ENCODE measurements at regions not wholly inside any gene's neighbourhood (a gene's known extent, or its start where the extent isn't known, plus 50 kb on each side); places are given as distances from the start of the nearest gene placed in this dataset.
"Not testable (repeated sequence)": the region's sequence is repeated elsewhere in the genome, so short reads cannot be mapped to it uniquely, and the experiment has no call there.

- H3K79me2 ChIP-seq (ENCODE audit: control insufficient read depth, insufficient read depth, low read length); H3K27ac ChIP-seq (ENCODE audit: low read length in 2 of 2); H3K36me3 ChIP-seq (replicated peaks in 1 of 2; ENCODE audit: control extremely low read depth in 1 of 2, control insufficient read depth in 1 of 2, extremely low read depth in 1 of 2, insufficient read depth in 2 of 2, low read length in 1 of 2); H3K27ac Mint-ChIP-seq; H3K4me1 Mint-ChIP-seq; DNase-seq; H2AFZ ChIP-seq (ENCODE audit: insufficient read depth, low read depth, low read length, poor library complexity, severe bottlenecking); H3K4me2 ChIP-seq (replicated peaks; ENCODE audit: low read depth, low read length, poor library complexity, severe bottlenecking); H3K9ac ChIP-seq (ENCODE audit: low read length); H3K9me3 Mint-ChIP-seq (ENCODE audit: insufficient read depth); H3K27me3 Mint-ChIP-seq; POLR2A ChIA-PET; H3K4me3 ChIP-seq (ENCODE audit: control extremely low read depth in 1 of 5, extremely low read depth in 1 of 5, insufficient read depth in 1 of 5, low read depth in 2 of 5, low read length in 4 of 5); H3K27me3 ChIP-seq (replicated peaks in 1 of 4; ENCODE audit: control extremely low read depth in 1 of 4, control insufficient read depth in 3 of 4, insufficient read depth in 4 of 4, low read length in 3 of 4); H3K9me3 ChIP-seq (ENCODE audit: control extremely low read depth in 1 of 3, control insufficient read depth in 2 of 3, insufficient read depth in 1 of 3, low read length in 2 of 3); H3K4me1 ChIP-seq (ENCODE audit: control insufficient read depth in 2 of 2, insufficient read depth in 2 of 2, low read length in 2 of 2); H3K4me3 Mint-ChIP-seq; ATAC-seq (ENCODE audit: low read depth); H4K20me1 ChIP-seq (ENCODE audit: control insufficient read depth, insufficient read depth, low read length, poor library complexity, severe bottlenecking); intact Hi-C loops (cut with micrococcal nuclease); CTCF ChIA-PET: not testable (repeated sequence)
- no CpG with 5 or more reads among the region's 12 CpGs for WGBS (ENCODE audit: insufficient coverage)
Observed at GRCh38 chr2:87538268-87538667, 209.6 kb upstream of the PLGLB2 start.

GRCh38 chr2:87539151-87539943 lies 208.5 kb upstream of the PLGLB2 start:
- H3K27ac Mint-ChIP-seq, CTCF ChIA-PET: not testable (repeated sequence)

GRCh38 chr2:87540242-87540641 lies 207.6 kb upstream of the PLGLB2 start:
- H3K4me1 Mint-ChIP-seq; H3K9me3 Mint-ChIP-seq (ENCODE audit: insufficient read depth); H3K79me2 ChIP-seq (ENCODE audit: control insufficient read depth, insufficient read depth, low read length); H3K4me2 ChIP-seq (replicated peaks; ENCODE audit: low read depth, low read length, poor library complexity, severe bottlenecking); CTCF ChIA-PET; H4K20me1 ChIP-seq (ENCODE audit: control insufficient read depth, insufficient read depth, low read length, poor library complexity, severe bottlenecking); H3K36me3 ChIP-seq (replicated peaks in 1 of 2; ENCODE audit: control extremely low read depth in 1 of 2, control insufficient read depth in 1 of 2, extremely low read depth in 1 of 2, insufficient read depth in 2 of 2, low read length in 1 of 2); DNase-seq; H2AFZ ChIP-seq (ENCODE audit: insufficient read depth, low read depth, low read length, poor library complexity, severe bottlenecking); intact Hi-C loops (cut with micrococcal nuclease); H3K27me3 ChIP-seq (replicated peaks in 1 of 4; ENCODE audit: control extremely low read depth in 1 of 4, control insufficient read depth in 3 of 4, insufficient read depth in 4 of 4, low read length in 3 of 4); H3K4me3 ChIP-seq (ENCODE audit: control extremely low read depth in 1 of 5, extremely low read depth in 1 of 5, insufficient read depth in 1 of 5, low read depth in 2 of 5, low read length in 4 of 5); POLR2A ChIA-PET; H3K4me1 ChIP-seq (ENCODE audit: control insufficient read depth in 2 of 2, insufficient read depth in 2 of 2, low read length in 2 of 2); H3K27ac Mint-ChIP-seq; H3K27ac ChIP-seq (ENCODE audit: low read length in 2 of 2); H3K4me3 Mint-ChIP-seq; H3K9me3 ChIP-seq (ENCODE audit: control extremely low read depth in 1 of 3, control insufficient read depth in 2 of 3, insufficient read depth in 1 of 3, low read length in 2 of 3); ATAC-seq (ENCODE audit: low read depth); H3K9ac ChIP-seq (ENCODE audit: low read length); H3K27me3 Mint-ChIP-seq: not testable (repeated sequence)
- no CpG with 5 or more reads among the region's 3 CpGs for WGBS (ENCODE audit: insufficient coverage)

More at GRCh38 chr2:87539151-87539943, 208.5 kb upstream of the PLGLB2 start:
- no CpG with 5 or more reads among the region's 15 CpGs for WGBS (ENCODE audit: insufficient coverage)
- H3K4me2 ChIP-seq (replicated peaks; ENCODE audit: low read depth, low read length, poor library complexity, severe bottlenecking); H3K27ac ChIP-seq (ENCODE audit: low read length in 2 of 2); POLR2A ChIA-PET; H4K20me1 ChIP-seq (ENCODE audit: control insufficient read depth, insufficient read depth, low read length, poor library complexity, severe bottlenecking); H3K27me3 ChIP-seq (replicated peaks in 1 of 4; ENCODE audit: control extremely low read depth in 1 of 4, control insufficient read depth in 3 of 4, insufficient read depth in 4 of 4, low read length in 3 of 4); H3K9me3 ChIP-seq (ENCODE audit: control extremely low read depth in 1 of 3, control insufficient read depth in 2 of 3, insufficient read depth in 1 of 3, low read length in 2 of 3); H3K9me3 Mint-ChIP-seq (ENCODE audit: insufficient read depth); H3K4me1 Mint-ChIP-seq; H3K9ac ChIP-seq (ENCODE audit: low read length); H3K4me3 ChIP-seq (ENCODE audit: control extremely low read depth in 1 of 5, extremely low read depth in 1 of 5, insufficient read depth in 1 of 5, low read depth in 2 of 5, low read length in 4 of 5); DNase-seq; H3K27me3 Mint-ChIP-seq; H3K36me3 ChIP-seq (replicated peaks in 1 of 2; ENCODE audit: control extremely low read depth in 1 of 2, control insufficient read depth in 1 of 2, extremely low read depth in 1 of 2, insufficient read depth in 2 of 2, low read length in 1 of 2); H3K4me3 Mint-ChIP-seq; ATAC-seq (ENCODE audit: low read depth); H3K79me2 ChIP-seq (ENCODE audit: control insufficient read depth, insufficient read depth, low read length); intact Hi-C loops (cut with micrococcal nuclease); H2AFZ ChIP-seq (ENCODE audit: insufficient read depth, low read depth, low read length, poor library complexity, severe bottlenecking); H3K4me1 ChIP-seq (ENCODE audit: control insufficient read depth in 2 of 2, insufficient read depth in 2 of 2, low read length in 2 of 2): not testable (repeated sequence)

GRCh38 chr2:87542599-87543174 lies 205.2 kb upstream of the PLGLB2 start:
- H3K36me3 ChIP-seq (replicated peaks in 1 of 2; ENCODE audit: control extremely low read depth in 1 of 2, control insufficient read depth in 1 of 2, extremely low read depth in 1 of 2, insufficient read depth in 2 of 2, low read length in 1 of 2); H3K27me3 ChIP-seq (replicated peaks in 1 of 4; ENCODE audit: control extremely low read depth in 1 of 4, control insufficient read depth in 3 of 4, insufficient read depth in 4 of 4, low read length in 3 of 4); H3K27ac Mint-ChIP-seq; H3K4me1 ChIP-seq (ENCODE audit: control insufficient read depth in 2 of 2, insufficient read depth in 2 of 2, low read length in 2 of 2); H3K9me3 ChIP-seq (ENCODE audit: control extremely low read depth in 1 of 3, control insufficient read depth in 2 of 3, insufficient read depth in 1 of 3, low read length in 2 of 3); H3K79me2 ChIP-seq (ENCODE audit: control insufficient read depth, insufficient read depth, low read length); H3K4me1 Mint-ChIP-seq; H4K20me1 ChIP-seq (ENCODE audit: control insufficient read depth, insufficient read depth, low read length, poor library complexity, severe bottlenecking); POLR2A ChIA-PET; H3K4me3 ChIP-seq (ENCODE audit: control extremely low read depth in 1 of 5, extremely low read depth in 1 of 5, insufficient read depth in 1 of 5, low read depth in 2 of 5, low read length in 4 of 5); intact Hi-C loops (cut with micrococcal nuclease); DNase-seq; H3K9me3 Mint-ChIP-seq (ENCODE audit: insufficient read depth); H3K4me2 ChIP-seq (replicated peaks; ENCODE audit: low read depth, low read length, poor library complexity, severe bottlenecking); CTCF ChIA-PET; H2AFZ ChIP-seq (ENCODE audit: insufficient read depth, low read depth, low read length, poor library complexity, severe bottlenecking); H3K27me3 Mint-ChIP-seq; H3K4me3 Mint-ChIP-seq; H3K9ac ChIP-seq (ENCODE audit: low read length); ATAC-seq (ENCODE audit: low read depth); H3K27ac ChIP-seq (ENCODE audit: low read length in 2 of 2): not testable (repeated sequence)
- WGBS (ENCODE audit: insufficient coverage): no CpG with 5 or more reads among the region's 8 CpGs
